Stimulated activated CD4-positive, alpha-beta T cell treated with anti-CD3 and anti-CD28 coated beads, Interleukin-12 subunit alpha, Interleukin-12 subunit beta, amount 100 ng/mL, for 4 hours (primary cell): ENCODE measurements at regions not wholly inside any gene's neighbourhood (a gene's known extent, or its start where the extent isn't known, plus 50 kb on each side); places are given as distances from the start of the nearest gene placed in this dataset.

Experiments
- DNase-seq: peaks from one replicate; pipeline ENCODE4 v3.0.0-alpha.2; 2020

DNA sequence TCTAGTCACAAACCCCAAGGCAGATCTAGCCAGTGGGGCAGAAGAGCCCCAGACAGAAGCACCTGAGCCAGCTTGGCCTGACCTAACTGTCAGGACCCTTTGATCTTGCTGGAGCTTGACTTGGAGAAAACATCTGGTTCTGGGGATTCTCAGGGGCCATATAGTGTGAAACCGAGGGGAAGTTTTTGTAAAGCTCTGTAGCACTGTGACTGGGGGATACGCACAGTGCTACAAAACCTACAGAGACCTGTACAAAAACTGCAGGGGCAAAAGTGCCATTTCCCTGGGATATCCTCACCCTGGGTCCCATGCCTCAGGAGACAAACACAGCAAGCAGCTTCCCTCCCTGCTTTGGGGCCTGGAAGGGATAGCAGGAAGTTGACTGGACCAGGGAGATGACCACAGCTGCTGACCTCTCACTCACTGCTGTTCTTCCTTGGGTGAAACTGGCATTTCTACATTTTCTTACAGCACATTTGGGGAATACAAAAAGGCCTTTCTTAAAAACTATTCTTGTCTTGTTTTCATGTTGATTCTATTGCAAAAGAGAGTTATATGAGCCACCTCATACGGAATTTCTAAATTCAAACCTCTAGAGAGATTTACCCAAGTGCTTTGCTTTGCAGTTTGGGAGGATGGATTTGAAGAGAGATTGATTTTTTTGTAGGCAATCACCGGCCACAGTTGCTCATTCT is 140.0 kb downstream of the DAD1 start:
- DNase-seq: no peak

DNA sequence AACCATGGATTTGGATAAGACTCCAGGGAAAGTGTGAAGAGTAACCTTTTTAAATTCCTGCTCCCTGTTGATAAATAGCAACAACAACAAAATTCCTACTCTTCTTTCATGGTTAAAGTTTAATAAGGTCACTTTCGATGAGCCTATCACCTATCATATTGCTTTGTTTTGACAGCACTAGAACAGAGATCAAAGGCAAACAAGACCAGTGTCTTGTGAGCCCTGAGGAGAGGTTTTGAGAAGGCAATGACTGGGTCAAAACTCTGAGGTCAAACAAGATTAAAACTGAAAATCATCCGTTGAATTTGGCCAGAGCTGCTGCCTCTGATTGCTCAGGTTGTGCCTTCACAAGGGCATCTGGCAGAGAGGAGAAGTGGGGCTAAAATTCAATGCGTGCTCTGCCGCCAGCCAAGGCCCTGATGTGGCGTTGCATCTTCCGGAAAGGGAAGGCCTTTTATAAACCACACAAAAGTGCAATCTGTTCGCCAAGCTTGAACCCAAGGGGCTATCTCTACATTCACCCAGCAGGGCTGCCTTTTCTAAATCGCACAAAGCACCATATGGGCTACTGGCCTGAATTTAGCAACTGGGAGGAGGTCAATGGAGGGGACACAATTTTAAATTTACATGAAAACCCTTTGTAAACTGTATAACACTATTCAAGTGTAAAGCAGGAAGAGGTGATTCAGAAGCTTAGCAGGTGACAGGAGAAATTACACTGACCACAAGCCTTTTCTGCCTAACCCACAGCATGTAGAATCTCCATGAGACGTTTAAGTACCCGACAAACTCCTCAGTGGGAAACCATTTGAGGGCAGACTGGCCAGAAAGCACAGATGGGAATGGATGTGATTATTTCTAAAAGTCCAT is 140.8 kb downstream of the DAD1 start:
- DNase-seq: no peak

DNA sequence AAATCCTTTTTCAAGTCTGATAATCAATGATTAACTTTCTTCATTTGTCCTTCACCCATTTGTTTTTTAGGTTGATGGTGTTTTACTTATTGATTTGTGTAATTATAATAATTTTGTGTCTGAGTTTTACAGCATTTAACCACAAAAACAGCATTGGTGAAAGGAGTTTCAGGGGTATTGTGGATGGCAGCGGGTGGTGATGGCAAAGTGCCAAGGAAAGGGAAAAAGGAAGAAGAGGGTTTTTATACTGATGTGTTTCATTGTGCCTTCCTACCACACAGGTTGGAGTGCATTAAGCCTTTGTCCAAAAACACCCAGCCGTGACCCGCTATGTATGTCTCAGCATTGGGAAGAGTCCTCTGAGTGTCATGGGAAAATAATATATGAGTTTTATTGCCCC is 150.3 kb downstream of the DAD1 start:
- DNase-seq: no peak

DNA sequence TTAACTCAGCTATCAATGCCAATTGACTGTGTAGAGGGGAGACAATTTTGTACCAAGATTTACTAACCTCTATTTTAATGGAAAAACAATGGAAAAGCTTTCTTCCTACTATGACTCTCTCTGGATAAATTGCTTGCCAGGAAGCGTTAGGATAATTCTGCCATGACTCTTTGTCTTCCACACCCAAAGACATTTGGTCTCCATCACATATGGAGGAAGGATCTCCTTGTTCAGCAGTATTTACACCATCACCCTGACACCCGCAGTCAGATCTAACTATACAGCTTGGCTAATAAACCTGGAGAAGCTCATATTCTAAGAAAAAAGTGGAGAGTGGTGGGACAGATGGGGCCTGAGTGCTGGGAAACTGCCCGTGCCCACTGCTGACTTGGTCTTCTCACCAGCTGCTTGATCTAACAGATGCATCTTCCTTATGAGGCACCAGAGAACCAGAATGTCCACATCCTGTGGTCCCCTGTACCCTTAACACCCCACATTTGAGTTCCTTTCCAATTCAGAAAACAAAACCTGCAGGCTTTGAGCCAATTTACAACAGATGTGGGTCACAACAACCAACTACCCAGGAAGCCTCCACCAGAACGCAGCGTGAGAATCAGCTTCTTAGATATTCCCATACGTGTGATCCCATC is 154.0 kb downstream of the DAD1 start:
- DNase-seq: no peak

DNA sequence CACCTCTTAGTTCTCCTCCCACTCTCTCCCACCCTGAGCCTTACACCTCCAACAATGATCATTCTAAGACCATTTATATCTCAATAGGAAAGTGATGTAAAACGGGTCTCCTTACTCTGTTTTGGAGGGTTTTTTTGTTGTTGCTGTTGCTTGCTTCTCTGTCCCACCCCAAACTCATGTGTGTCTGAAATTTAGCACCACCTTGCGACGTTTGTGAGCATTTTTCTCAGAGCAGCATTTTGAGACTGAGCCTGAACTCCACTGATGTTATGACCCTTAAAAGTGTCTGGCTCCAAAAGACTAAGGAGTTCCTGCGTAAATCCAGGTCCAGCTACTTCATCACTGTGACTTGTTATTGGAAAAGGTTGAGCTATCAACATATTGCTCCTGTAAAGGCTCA is 155.0 kb downstream of the DAD1 start:
- no peak for DNase-seq

DNA sequence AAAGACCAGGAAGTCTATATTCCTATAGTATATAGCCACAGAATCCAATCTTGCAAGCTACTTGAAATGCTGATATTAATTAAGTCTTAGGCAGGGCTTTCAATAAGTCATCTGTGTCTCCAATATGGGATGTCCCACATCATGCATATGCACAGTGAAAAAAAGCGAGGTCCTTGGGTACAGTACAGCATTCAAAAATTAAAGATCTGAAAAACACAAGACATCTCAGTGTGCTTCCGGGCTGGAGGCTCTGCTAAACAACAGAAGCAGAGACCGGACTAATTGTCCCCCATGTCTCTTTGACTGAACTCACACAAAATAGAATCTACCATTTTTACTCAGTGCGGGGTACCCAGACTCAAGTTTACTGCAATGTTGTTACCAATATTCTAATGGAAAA is 156.0 kb downstream of the DAD1 start:
- no peak for DNase-seq

DNA sequence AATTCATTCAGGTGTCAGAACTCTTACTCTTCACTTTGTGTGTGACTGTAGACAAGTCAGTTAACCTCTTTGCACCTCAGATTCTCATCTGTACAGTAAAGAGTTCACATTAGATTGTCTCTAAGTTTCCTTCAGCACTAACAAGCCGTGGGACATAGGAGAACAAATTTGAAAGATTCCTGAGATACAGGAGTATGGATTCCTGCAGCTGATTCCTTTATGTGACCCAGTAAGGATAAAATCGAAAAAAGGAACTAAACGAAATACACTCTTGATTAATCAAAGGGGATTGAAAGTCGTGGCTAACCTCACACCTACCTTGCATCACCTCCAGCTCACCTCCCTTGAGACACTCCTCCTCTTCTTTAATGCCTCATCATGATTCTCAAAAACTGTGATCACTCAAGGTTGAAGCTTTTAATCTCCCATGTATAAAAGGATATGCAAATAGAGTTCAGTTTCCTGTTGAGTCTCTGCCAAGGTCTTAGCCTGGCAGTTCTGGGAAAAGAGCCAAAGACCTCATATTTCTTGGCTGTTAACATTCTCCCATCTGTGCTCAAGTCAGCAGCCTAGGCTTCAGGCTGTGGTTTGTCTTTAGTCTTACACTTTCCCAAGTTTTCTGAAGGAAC is 156.6 kb downstream of the DAD1 start:
- DNase-seq: no peak

DNA sequence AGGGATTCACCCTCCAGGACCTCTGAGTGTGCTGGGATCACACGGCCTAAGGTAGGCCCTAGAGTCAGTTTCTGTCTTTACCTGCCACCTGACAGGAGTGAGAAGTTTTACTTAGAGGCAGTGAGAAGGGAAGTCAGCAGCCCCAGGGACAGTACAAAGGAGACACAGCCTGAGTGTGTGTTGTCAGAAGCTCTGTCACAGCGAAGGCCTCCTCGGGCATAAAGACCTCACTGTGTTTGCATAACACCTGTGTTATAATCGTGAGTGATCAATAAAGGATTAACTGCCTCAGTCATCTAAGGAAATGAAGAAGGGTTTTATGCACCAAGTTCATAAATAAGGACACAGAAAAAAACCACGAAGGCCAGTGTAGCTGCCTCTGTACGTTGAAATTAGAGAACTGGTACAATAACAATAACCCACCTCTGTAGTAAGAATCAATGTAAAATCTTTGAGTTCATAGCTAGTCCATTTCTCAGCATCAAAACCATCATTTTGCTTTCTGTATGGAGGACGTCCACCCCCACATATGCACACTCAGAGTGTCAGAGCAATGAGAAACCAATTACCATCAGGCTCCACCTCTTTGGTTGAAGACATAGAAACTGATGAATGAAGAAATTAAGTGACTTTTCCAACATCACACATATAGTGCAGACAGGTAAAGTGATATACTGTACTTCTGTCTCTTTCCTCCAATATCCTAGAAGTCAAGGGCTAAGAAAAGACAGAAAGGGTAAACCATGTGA is 159.3 kb downstream of the DAD1 start:
- DNase-seq: no peak

DNA sequence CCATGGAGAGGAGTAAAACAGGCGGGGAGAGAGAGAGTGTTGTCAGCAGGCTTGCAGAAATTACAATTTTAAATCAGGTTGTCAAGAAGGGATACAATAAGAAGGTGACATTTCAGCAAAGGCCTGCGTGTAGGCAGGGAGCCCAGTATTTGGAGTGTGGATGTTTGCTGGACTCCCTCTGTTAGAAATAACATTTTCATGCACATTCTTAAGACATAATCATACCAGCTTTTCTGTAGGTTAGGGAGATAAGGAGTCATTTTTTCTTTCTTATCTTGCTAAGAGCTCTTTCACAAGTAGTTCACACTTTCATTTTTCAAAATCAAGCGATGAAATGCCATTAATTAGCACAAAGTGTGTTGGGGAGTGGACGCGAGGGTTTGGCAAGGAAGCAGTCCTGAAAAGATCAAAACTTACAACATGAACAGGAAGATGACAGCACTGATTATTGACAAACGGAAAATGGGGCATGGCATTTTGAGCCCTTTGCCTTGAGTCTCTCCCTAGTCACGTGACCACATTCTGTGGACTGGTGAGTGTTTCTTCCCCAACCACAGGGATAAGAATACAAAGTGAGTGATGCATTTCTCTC is 160.2 kb downstream of the DAD1 start:
- DNase-seq: no peak

DNA sequence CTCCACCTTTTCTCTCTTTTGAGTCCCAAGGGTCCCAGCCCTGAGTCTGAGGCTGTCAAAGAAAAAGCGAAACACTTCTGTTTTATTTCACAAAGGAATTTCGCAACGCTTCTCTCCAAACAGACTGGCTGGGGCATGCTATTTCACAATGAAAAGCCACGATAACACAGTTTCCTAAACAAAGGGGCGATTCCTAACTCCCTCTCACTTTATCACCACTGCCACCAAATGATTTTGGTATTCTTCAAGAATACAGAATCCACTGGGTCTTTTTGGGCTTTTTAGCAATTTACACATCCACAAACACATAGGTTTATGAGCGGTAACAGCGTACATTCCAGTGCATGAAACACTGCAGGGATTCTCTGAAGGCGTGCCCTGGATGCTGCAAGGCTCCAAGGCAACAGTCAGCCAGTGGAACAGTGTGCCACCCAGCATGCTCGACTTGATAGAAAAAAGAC is 161.2 kb downstream of the DAD1 start:
- no peak for DNase-seq

DNA sequence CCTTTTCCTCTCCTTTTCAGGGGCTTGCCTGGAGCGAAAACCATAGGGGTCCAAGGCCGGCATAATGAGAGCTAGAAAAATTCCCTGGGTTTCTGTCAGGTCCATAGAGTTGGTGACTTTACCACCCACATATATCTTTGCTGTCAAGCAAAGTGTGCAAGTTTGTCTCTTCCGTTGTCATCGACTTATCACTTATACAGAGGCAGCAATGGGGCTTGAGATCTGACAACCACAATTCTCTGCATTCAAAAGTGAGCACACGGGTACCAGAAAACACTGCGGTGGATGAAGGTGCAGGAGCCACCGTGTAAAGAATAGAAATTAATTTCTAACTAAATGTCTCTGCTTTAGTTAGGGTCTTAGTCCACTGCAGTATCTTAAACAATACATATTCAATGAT is 162.3 kb downstream of the DAD1 start:
- DNase-seq: no peak

DNA sequence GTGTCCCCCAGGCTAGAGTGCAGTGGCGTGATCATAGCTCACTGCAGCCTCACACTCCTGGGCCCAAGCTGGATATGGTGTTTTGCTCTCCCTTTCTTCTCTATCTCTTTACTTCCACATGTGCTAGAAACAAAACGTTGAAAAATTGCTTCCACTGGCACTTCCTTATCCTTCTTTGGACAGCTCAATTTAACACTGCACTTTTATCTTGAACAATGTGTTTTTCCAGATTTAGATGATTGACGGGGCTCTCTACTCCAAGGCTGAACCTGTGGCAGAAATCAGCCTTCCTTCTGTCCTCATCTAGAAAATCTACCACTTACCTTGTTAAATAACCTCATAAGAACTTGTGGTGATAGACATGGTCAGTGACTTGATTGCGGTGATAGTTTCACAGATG is 165.1 kb downstream of the DAD1 start:
- no peak for DNase-seq

DNA sequence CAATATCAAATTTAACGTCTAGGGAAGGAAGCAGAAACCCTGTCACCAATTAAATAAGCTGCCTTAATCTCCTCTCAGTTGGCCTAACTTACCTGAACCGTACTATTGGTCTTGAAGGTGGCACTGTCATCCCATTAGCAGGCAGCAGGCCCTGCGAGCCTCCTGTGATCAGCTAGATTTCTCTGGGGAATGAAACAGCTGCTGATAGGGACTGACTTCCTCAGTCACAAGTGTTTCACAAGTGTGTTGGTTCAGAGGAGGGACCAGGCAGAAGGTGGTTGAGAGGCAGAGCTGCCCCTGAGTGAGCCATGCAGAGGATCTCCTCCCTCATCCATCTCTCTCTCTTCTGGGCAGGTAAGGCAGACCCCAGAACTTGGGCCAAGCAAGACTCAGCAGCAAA is 166.8 kb downstream of the DAD1 start:
- no peak for DNase-seq

DNA sequence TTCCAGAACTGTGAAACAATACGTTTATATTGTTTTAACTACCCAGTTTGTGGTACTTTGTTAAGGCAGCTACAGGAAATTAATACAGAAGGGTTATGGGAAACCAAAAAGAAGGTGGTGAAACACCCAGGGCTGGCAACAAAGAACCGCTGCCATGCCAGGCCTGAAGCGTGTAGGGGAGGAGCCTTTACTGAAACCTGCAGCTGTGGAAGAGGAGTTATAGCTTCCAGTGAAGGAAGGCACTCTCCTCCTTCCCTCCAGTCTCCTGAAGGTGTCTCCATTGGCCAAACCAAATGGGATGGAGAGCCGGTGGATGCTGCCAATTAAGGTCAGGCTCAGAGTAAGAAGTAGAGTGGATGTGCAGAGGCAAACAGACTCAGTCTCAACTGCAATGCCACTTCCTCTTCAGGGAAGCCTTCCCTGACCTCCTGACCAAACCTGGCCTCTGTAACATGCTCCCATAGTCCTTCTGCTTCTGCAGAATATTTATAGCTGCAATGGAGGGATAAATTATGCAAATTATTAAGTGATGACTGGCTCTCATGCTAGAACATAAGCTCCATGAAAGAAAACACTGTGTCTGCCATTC is 168.3 kb downstream of the DAD1 start:
- DNase-seq: no peak

DNA sequence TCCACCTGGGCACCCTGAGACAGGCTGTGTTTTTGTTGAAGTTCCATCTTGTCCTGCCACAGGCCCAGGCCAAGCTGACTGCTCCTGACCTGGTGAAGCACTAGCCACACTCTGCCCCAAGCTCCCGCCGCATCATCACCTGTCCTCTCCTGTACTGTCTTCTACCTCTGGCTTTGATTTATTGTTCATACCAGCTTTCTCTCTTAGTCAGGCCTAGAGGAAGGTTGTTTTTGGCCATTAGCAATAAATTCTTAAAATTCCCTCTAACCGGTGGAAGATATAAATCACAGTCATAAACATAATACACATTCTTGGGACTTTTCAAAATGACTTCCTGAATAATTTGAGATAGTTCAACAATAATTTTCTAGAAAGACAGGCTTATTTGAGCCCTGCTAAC is 169.4 kb downstream of the DAD1 start:
- DNase-seq: no peak

DNA sequence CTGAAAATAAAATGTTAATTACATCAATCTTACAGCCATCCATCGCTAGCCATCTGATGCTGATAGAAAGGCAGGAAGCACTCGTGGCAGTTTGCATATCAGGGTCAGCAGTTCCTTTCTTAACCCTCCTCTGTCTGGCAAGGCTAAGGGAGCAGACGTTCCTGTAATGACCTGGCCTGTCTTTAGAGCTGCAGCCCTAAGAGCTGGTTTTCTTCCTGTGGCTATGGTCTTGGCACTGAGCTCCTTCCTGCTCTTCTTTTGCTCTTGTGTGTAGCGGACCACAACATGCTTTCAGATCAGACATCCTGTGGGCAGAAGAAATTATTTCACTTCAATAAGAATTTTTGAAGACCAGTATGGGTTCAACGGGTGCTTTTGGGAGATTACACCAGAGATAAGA is 170.4 kb downstream of the DAD1 start:
- DNase-seq: no peak

DNA sequence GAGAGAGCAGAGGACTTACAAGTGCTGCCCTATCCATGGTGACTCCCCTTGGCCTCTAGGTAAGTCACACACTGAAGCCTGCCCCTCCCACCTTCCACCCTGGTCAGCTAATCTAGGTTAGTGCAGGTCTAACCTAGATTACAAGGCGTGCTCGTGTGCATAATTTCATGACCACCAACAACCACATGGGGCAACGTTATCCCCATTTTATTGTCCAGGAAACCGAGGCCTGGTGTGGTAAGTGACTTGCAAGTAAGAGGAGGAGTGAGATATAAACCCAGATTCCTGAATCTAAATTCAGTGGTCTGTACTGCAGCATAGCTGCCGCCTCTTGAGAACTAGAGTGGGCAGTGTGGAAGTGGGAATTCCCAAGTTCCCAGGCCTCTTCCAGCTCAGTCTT is 171.1 kb downstream of the DAD1 start:
- DNase-seq: no peak

DNA sequence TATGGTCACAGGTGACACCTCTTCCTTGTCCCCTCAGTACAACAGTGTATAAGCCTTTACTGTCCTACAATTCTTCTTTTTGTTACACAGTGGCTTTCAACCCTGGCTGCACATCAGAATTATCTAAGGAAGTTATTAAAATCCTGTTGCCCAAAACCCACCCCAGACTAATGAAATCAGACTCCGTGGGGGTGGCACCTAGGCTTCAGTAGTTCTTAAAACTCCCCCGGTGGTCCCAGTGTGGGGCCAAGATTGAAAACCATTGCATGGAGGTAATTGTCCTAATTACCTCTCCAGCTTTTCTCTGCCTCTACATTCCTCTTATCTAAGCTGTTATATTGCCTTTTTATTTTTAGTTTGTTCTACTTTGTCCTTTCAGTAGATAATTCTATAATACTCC is 172.8 kb downstream of the DAD1 start:
- no peak for DNase-seq

DNA sequence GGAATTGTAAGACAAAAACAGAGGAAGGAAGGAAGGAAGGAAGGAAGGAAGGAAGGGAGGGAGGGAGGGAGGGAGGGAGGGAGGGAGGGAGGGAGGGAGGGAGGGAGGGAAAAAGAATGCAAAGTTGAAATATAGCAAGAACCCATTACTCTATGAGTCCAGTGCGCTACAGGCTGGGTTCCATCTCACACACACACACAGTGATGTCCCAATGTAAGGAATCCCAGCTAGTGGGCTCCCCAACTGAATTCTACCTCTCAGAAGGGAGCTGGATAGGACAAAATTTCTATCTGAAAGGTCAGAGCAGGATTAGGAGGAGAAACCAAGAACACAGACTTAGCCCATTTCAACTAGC is 173.4 kb downstream of the DAD1 start:
- DNase-seq: no peak

DNA sequence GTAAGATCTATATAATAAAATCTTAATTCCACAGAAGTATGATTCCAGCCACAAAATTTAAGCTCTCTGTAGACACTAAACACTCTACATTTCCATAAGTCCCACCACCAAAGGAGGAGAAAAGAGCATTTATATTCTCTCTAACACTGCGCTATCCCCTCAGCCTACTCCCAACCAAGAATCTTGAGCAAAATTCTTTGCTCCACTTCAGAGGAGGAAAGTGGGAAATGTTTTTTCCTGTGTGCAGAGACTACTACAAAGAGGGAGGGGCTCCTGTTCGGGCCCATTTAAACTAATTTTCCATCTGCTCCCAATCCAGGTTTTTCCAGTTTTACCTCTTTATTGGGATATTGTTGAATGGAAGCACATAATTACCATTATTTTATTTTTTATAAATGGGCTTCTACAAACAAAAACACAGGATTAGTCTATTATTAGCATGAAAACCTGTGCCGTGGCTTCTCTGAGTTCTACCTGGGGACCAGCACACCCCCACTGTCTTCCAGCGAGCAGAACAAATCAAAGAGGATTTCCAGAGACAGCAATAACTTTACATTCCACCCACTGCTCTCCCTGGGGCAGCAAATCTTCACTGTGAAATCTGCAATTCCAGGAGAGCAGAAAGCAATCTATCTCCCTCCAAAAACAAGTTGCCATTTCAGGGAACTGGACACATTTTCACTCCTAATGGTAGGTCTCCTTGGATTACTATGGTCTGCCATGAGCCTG is 174.0 kb downstream of the DAD1 start:
- no peak for DNase-seq

DNA sequence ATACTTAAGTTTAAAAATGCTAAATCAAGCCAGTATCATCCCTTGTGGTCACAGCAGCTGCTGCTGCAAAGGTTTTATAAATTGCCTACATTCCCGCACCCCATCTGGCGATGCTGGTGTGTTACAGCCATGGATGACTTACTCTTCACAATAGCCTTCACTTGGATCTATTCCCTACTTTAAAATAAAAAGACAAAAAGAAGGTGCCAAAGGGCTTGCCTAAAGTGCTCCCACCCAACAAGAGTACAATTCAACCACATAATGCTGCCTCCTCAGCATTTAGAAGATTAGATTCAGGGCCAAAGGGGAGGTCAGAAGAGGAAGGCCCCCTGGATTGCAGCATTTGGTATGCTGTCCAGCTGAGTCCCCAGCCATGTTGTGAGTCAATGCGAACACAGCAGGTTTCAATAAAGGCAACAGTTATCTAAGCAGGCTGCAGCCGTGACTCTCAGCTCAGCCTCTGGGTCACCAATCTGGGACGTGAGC is 176.1 kb downstream of the DAD1 start:
- DNase-seq: no peak
